ENCODE measurements at regions not wholly inside any gene's neighbourhood (a gene's known extent, or its start where the extent isn't known, plus 50 kb on each side); places are given as distances from the start of the nearest gene placed in this dataset.

DNA sequence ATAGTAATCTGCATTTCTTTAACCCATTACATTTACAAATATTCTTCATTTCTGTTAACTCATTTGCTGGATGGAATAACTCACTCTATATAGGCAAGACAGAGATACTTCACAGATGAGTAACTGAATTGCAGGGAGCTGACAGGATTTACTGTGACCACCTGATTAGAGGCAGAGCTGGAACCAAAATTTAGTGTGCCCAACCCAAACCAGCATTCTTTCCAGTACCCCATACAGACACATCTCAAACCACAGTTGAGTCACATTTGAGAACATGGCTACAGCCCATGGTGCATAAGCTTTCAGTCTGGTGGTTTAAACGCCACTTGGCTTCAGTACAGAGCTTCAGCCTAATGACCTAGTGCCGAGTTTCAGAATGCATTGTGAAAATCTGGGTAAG is 138.4 kb upstream of the TENT5A start:
- no peak for TF ChIP-seq CTCF (IDR thresholded peaks at IDR 0.05; ENCODE audit: borderline replicate concordance, extremely low read depth, low read length, poor library complexity, severe bottlenecking)
- TF ChIP-seq EZH2 (IDR thresholded peaks at IDR 0.05; ENCODE audit: borderline replicate concordance, low read depth, low read length, severe bottlenecking), result no peak

All from DND-41 (cell line).